ENCODE measurements at regions not wholly inside any gene's neighbourhood (a gene's known extent, or its start where the extent isn't known, plus 50 kb on each side); places are given as distances from the start of the nearest gene placed in this dataset.
"Not testable (repeated sequence)": the region's sequence is repeated elsewhere in the genome, so short reads cannot be mapped to it uniquely, and the experiment has no call there.

- FAIRE-seq = no peak
- no peak for TF ChIP-seq CTCF (IDR thresholded peaks at IDR 0.05; ENCODE audit: insufficient read depth, low read length, severe bottlenecking)
- H3K4me3 ChIP-seq (ENCODE audit: low read depth, low read length) = no peak overlapping the region
- DNase-seq (ENCODE audit: low read depth) = peak; percentile 69
- no peaks in the 10 kb centered on the region for H3K27me3 ChIP-seq (ENCODE audit: control insufficient read depth, insufficient read depth, low read length)
- H3K36me3 ChIP-seq (ENCODE audit: control insufficient read depth, insufficient read depth, low read length) = no peaks in the 10 kb centered on the region
Observed at GRCh38 chr4:12389604-12390003, 960.9 kb upstream of the HS3ST1 start.

GRCh38 chr4:12382567-12382966, 953.9 kb upstream of the HS3ST1 start:
- H3K27me3 ChIP-seq (ENCODE audit: control insufficient read depth, insufficient read depth, low read length) = no peaks in the 10 kb centered on the region
- DNase-seq (ENCODE audit: low read depth) (no peak), FAIRE-seq (no peak)
- no peak overlapping the region for H3K4me3 ChIP-seq (ENCODE audit: low read depth, low read length)
- no peaks in the 10 kb centered on the region for H3K36me3 ChIP-seq (ENCODE audit: control insufficient read depth, insufficient read depth, low read length)
- TF ChIP-seq CTCF (IDR thresholded peaks at IDR 0.05; ENCODE audit: insufficient read depth, low read length, severe bottlenecking) = no peak

GRCh38 chr4:12379191-12379590, 950.5 kb upstream of the HS3ST1 start:
- no peak for TF ChIP-seq CTCF (IDR thresholded peaks at IDR 0.05; ENCODE audit: insufficient read depth, low read length, severe bottlenecking)
- Histone ChIP-seq H3K36me3 (ENCODE audit: control insufficient read depth, insufficient read depth, low read length) (no peaks in the 10 kb centered on the region), H3K4me3 (ENCODE audit: low read depth, low read length) (no peak overlapping the region), H3K27me3 (ENCODE audit: control insufficient read depth, insufficient read depth, low read length) (no peaks in the 10 kb centered on the region)
- no peak for DNase-seq (ENCODE audit: low read depth)
- no peak for FAIRE-seq

GRCh38 chr4:12375805-12376204, 947.1 kb upstream of the HS3ST1 start:
- no peaks in the 10 kb centered on the region for H3K27me3 ChIP-seq (ENCODE audit: control insufficient read depth, insufficient read depth, low read length)
- FAIRE-seq (no peak), DNase-seq (ENCODE audit: low read depth) (no peak)
- no peak overlapping the region for H3K4me3 ChIP-seq (ENCODE audit: low read depth, low read length)
- no peak for TF ChIP-seq CTCF (IDR thresholded peaks at IDR 0.05; ENCODE audit: insufficient read depth, low read length, severe bottlenecking)
- H3K36me3 ChIP-seq (ENCODE audit: control insufficient read depth, insufficient read depth, low read length) = no peaks in the 10 kb centered on the region

- H3K36me3 ChIP-seq (ENCODE audit: control insufficient read depth, insufficient read depth, low read length); H3K27me3 ChIP-seq (ENCODE audit: control insufficient read depth, insufficient read depth, low read length); FAIRE-seq; H3K4me3 ChIP-seq (ENCODE audit: low read depth, low read length); DNase-seq (ENCODE audit: low read depth): not testable (repeated sequence)
Observed at GRCh38 chr4:12365869-12366268, 937.2 kb upstream of the HS3ST1 start.

- no peak for TF ChIP-seq CTCF (IDR thresholded peaks at IDR 0.05; ENCODE audit: insufficient read depth, low read length, severe bottlenecking)
Observed at GRCh38 chr4:12360391-12360790, 931.7 kb upstream of the HS3ST1 start.

More at GRCh38 chr4:12360391-12360790, 931.7 kb upstream of the HS3ST1 start:
- no peaks in the 10 kb centered on the region for H3K27me3 ChIP-seq (ENCODE audit: control insufficient read depth, insufficient read depth, low read length)
- H3K36me3 ChIP-seq (ENCODE audit: control insufficient read depth, insufficient read depth, low read length) = no peaks in the 10 kb centered on the region
- no peak for FAIRE-seq
- DNase-seq (ENCODE audit: low read depth) = peak; percentile 85
- no peak overlapping the region for H3K4me3 ChIP-seq (ENCODE audit: low read depth, low read length)

All from bronchial epithelial cell (primary cell).